Transverse colon (tissue), 3 donors: ENCODE measurements at regions not wholly inside any gene's neighbourhood (a gene's known extent, or its start where the extent isn't known, plus 50 kb on each side); places are given as distances from the start of the nearest gene placed in this dataset.

Experiments
- CTCF ChIP-seq, 5 experiments: fragments of 200-600 bp in 3 of 5; fragments of 450-650 bp in 2 of 5; sonication (generic) in 3 of 5; IDR thresholded peaks; 1 replicate in 2 of 5; 2 replicates in 3 of 5; pipeline ENCODE4 v1.5.1; 2016 to 2017; ENCODE audit warnings: antibody characterized with exemption in 5 of 5, inconsistent platforms in 3 of 5, mild to moderate bottlenecking in 2 of 5, moderate library complexity in 1 of 5
- POLR2A ChIP-seq: fragments of 450-650 bp; IDR thresholded peaks from one replicate; pipeline ENCODE4 v1.6.1; 2016; ENCODE audit warnings: antibody characterized with exemption, mild to moderate bottlenecking, moderate library complexity

GRCh38 chr1:25104932-25105561 lies 127.3 kb downstream of the SYF2 start:
- TF ChIP-seq CTCF (IDR thresholded peaks at IDR 0.05) (no peak), POLR2A (no peak)
